T-cell (primary cell): ENCODE measurements at regions not wholly inside any gene's neighbourhood (a gene's known extent, or its start where the extent isn't known, plus 50 kb on each side); places are given as distances from the start of the nearest gene placed in this dataset.

Experiments
- ATAC-seq, 4 experiments: fragments of 200-7000 bp in 3 of 4; fragments of 150-1000 bp in 1 of 4; cut with Tn5 transposase; replicated peaks in 1 of 4; 1 replicate in 3 of 4; 2 replicates in 1 of 4; pipeline ENCODE4 v1.10.0; 2021; ENCODE audit warnings: moderate library complexity in 3 of 4, mild to moderate bottlenecking in 2 of 4, moderate number of reproducible peaks in 1 of 4
- CTCF ChIA-PET, 2 donors: fragments of 300-600 bp; sonication (Branson Sonifier 250); formaldehyde crosslinking; loops; one replicate each; lab custom pipeline; 2022; ENCODE audit warnings: antibody characterized with exemption in 2 of 2; lab: Charles Lee
- POLR2A ChIA-PET, 2 donors: fragments of 300-600 bp; sonication (Branson Sonifier 250); formaldehyde crosslinking; loops; one replicate each; lab custom pipeline; 2022; ENCODE audit warnings: antibody characterized with exemption in 2 of 2; lab: Charles Lee
- DNase-seq, 35 experiments: peaks; one replicate each; pipeline versions ENCODE4 v3.0.0 to v3.0.0-alpha.2; 2013 to 2023
- H3K27ac ChIP-seq: one replicate; pipeline ENCODE4 v1.5.1; 2013; ENCODE audit warnings: low read length
- H3K27me3 ChIP-seq, 2 experiments: replicated peaks in 1 of 2; 1 replicate in 1 of 2; 2 replicates in 1 of 2; pipeline versions ENCODE4 v1.6.1 to v1.7.0; 2013; ENCODE audit warnings: low read length in 1 of 2, mixed read lengths in 1 of 2; ENCODE audit not compliant: control insufficient read depth in 2 of 2, insufficient read depth in 2 of 2; ENCODE audit errors: extremely low read depth in 1 of 2
- H3K36me3 ChIP-seq, 2 donors: 1 replicate in 1 of 2; 2 replicates in 1 of 2; pipeline versions ENCODE4 v1.6.1 to v1.7.0; 2013; ENCODE audit warnings: low read length in 1 of 2; ENCODE audit not compliant: control insufficient read depth in 2 of 2, insufficient read depth in 1 of 2; ENCODE audit errors: extremely low read depth in 1 of 2
- H3K4me1 ChIP-seq, 2 experiments: 1 replicate in 1 of 2; 2 replicates in 1 of 2; pipeline versions ENCODE4 v1.6.1 to v1.7.0; 2013; ENCODE audit warnings: low read length in 2 of 2, mixed read lengths in 1 of 2; ENCODE audit not compliant: insufficient read depth in 2 of 2, control insufficient read depth in 1 of 2; ENCODE audit errors: extremely low read depth in 1 of 2
- H3K4me3 ChIP-seq, 2 donors: 1 replicate in 1 of 2; 2 replicates in 1 of 2; pipeline versions ENCODE4 v1.5.1 to v1.7.0; 2013; ENCODE audit warnings: mild to moderate bottlenecking in 2 of 2, low read length in 1 of 2, moderate library complexity in 1 of 2; ENCODE audit not compliant: control insufficient read depth in 1 of 2; ENCODE audit errors: extremely low read depth in 1 of 2
- H3K9me3 ChIP-seq: 2 replicates; pipeline ENCODE4 v1.7.0; 2013
- H3K27ac Mint-ChIP-seq, 2 donors: one replicate each; pipeline ENCODE4 v1.8.0; 2020 to 2021; ENCODE audit warnings: mild to moderate bottlenecking in 2 of 2, mixed read lengths in 2 of 2
- H3K27me3 Mint-ChIP-seq, 2 donors: one replicate each; pipeline ENCODE4 v1.8.0; 2021 to 2022; ENCODE audit warnings: mixed read lengths in 2 of 2
- H3K36me3 Mint-ChIP-seq: one replicate; pipeline ENCODE4 v1.8.0; 2021; ENCODE audit warnings: mixed read lengths
- H3K4me1 Mint-ChIP-seq, 3 donors: one replicate each; pipeline ENCODE4 v1.8.0; 2020 to 2022; ENCODE audit warnings: mixed read lengths in 3 of 3, mild to moderate bottlenecking in 1 of 3
- H3K4me3 Mint-ChIP-seq, 3 donors: one replicate each; pipeline ENCODE4 v1.8.0; 2020 to 2022; ENCODE audit warnings: mild to moderate bottlenecking in 3 of 3, mixed read lengths in 3 of 3, moderate library complexity in 3 of 3
- H3K9me3 Mint-ChIP-seq, 3 donors: one replicate each; pipeline ENCODE4 v1.8.0; 2020 to 2022; ENCODE audit warnings: mixed read lengths in 3 of 3
- WGBS: methylation state at CpG from one replicate; pipeline ENCODE4 v1.1.5; 2013; ENCODE audit warnings: missing lambda C conversion rate; ENCODE audit not compliant: insufficient coverage; 5-methylcytosine and 5-hydroxymethylcytosine counted together

GRCh38 chr3:31186041-31186440 is 291.6 kb upstream of the GADL1 start:
- ATAC-seq: no peak
- Histone ChIP-seq H3K36me3 (no peaks in the 10 kb centered on the region), H3K27ac (no peak overlapping the region), H3K4me1 (no peaks in the 10 kb centered on the region), H3K4me3 (no peak overlapping the region), H3K27me3 (no peaks in the 10 kb centered on the region), H3K9me3 (no peaks in the 10 kb centered on the region)
- H3K4me1 Mint-ChIP-seq: peaks cover 7 to 14% (median 13%) of the 10 kb centered on the region in 3 donors
- H3K4me3 Mint-ChIP-seq: no peak overlapping the region
- no peaks in the 10 kb centered on the region for H3K36me3 Mint-ChIP-seq
- H3K27ac Mint-ChIP-seq: no peak overlapping the region
- POLR2A ChIA-PET: no interaction called here
- CTCF ChIA-PET: interaction anchor here in 1 of 2 donors (0.6 to 1.0 kb wide), 2 partner anchors 38 to 730 kb away, joined by 3 read pairs; no protein-coding TSS in a partner anchor
- no CpG with 5 or more reads among the region's 4 CpGs for WGBS
- H3K9me3 Mint-ChIP-seq: no peaks in the 10 kb centered on the region
- no peaks in the 10 kb centered on the region for H3K27me3 Mint-ChIP-seq
- no peak for DNase-seq

DNA sequence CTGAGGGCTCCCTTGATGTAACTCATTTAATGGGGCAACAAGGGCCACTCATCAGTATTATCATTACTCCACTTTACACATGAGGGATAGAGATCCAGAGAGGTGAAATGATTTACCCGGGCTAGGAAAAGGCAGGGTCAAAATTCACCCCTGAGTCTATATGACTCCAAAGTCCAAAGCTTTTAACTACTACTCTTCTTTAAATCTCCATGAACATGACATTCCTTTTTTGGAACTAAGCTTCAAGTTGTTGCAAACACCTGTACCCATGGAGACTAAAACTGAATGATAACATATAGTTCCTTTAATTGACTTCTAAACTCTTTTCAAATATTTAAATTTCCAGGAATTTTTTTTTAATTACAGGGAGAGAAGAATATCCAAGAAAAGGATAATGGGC is 292.9 kb upstream of the GADL1 start:
- no peaks in the 10 kb centered on the region for H3K36me3 ChIP-seq
- H3K27me3 ChIP-seq: no peaks in the 10 kb centered on the region
- Mint-ChIP-seq H3K36me3 (peaks cover 3% of the 10 kb centered on the region), H3K27ac (no peak overlapping the region), H3K4me1 (peaks cover 13 to 16% (median 14%) of the 10 kb centered on the region in 3 donors), H3K4me3 (no peak overlapping the region), H3K9me3 (peaks cover 0 to 7% (median 0%) of the 10 kb centered on the region in 3 donors), H3K27me3 (peaks cover 0 to 4% of the 10 kb centered on the region in 2 donors)
- DNase-seq (no peak), ATAC-seq (no peak)
- POLR2A ChIA-PET: no interaction called here
- H3K27ac ChIP-seq: no peak overlapping the region
- no peak overlapping the region for H3K4me3 ChIP-seq
- no peaks in the 10 kb centered on the region for H3K9me3 ChIP-seq
- CTCF ChIA-PET: interaction anchor here in 1 of 2 donors (1.0 kb wide), 1 partner anchor 37 kb away, joined by 3 read pairs; no protein-coding TSS in a partner anchor
- no CpG with 5 or more reads among the region's 1 CpG for WGBS
- H3K4me1 ChIP-seq: no peaks in the 10 kb centered on the region

GRCh38 chr3:31188112-31188511 is 293.7 kb upstream of the GADL1 start:
- no peaks in the 10 kb centered on the region for H3K4me1 ChIP-seq
- no peaks in the 10 kb centered on the region for H3K27me3 ChIP-seq
- H3K9me3 Mint-ChIP-seq: peaks cover 0 to 8% (median 0%) of the 10 kb centered on the region in 3 donors
- peaks cover 13 to 16% (median 14%) of the 10 kb centered on the region in 3 donors for H3K4me1 Mint-ChIP-seq
- no peak overlapping the region for H3K27ac ChIP-seq
- WGBS: 94% methylated on average over 2 of the region's 6 CpGs
- no peak for DNase-seq
- H3K4me3 Mint-ChIP-seq: no peak overlapping the region
- no peaks in the 10 kb centered on the region for H3K36me3 ChIP-seq
- peaks cover 0 to 4% of the 10 kb centered on the region in 2 donors for H3K27me3 Mint-ChIP-seq
- ATAC-seq: no peak
- POLR2A ChIA-PET: no interaction called here
- H3K9me3 ChIP-seq: no peaks in the 10 kb centered on the region
- H3K4me3 ChIP-seq: no peak overlapping the region
- H3K36me3 Mint-ChIP-seq: peaks cover 3% of the 10 kb centered on the region
- H3K27ac Mint-ChIP-seq: no peak overlapping the region
- CTCF ChIA-PET: no interaction called here

DNA sequence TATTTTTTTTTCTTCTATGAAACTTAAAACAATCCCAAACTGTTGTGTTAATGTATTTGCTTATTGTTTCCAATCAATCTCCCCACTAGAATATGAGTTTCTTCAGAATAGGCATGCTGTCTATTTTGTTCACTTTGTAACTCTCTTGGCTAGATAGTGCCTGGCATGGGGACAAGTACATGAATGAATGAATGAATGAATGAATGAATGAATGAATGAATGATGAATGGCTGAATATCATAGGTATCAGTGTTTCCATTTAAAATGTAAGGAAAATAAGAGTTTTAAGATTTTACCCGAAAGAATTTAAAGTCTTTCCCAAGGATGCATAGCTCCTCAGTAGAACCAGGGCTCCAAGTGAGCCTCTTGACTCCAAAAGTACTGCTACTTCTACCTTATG is 294.9 kb upstream of the GADL1 start:
- Mint-ChIP-seq H3K4me1 (peaks cover 13 to 16% (median 16%) of the 10 kb centered on the region in 3 donors), H3K27ac (no peak overlapping the region), H3K9me3 (peaks cover 0 to 12% (median 0%) of the 10 kb centered on the region in 3 donors), H3K4me3 (no peak overlapping the region), H3K27me3 (peaks cover 0 to 4% of the 10 kb centered on the region in 2 donors), H3K36me3 (peaks cover 3% of the 10 kb centered on the region)
- no peaks in the 10 kb centered on the region for H3K9me3 ChIP-seq
- H3K4me1 ChIP-seq: no peaks in the 10 kb centered on the region
- no peak overlapping the region for H3K4me3 ChIP-seq
- ATAC-seq (no peak), DNase-seq (no peak)
- WGBS: no CpG with 5 or more reads among the region's 1 CpG
- POLR2A ChIA-PET: no interaction called here
- CTCF ChIA-PET: no interaction called here
- no peaks in the 10 kb centered on the region for H3K27me3 ChIP-seq
- no peak overlapping the region for H3K27ac ChIP-seq
- H3K36me3 ChIP-seq: no peaks in the 10 kb centered on the region

DNA sequence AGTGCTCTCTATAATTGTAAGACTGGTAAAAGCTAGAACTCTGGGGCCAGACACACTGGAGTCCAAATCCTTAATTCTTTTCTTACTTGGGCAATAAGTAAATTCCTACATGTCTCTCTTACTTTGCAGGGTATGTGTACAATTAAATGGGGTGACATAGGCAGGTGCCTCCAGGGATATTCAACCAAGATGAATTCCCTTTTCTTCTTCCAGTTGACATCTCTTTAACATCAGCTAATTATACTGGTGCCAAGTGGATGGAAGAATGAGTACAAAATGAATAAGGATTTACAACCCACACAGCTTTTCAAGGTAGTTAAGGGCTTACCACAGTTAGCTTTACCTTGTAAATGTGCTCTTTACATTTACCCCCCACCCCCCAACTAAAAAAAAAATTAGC is 295.5 kb upstream of the GADL1 start:
- Mint-ChIP-seq H3K9me3 (peaks cover 0 to 12% (median 0%) of the 10 kb centered on the region in 3 donors), H3K27me3 (peaks cover 0 to 4% of the 10 kb centered on the region in 2 donors), H3K36me3 (peaks cover 3% of the 10 kb centered on the region), H3K4me1 (peaks cover 13 to 17% (median 16%) of the 10 kb centered on the region in 3 donors), H3K27ac (no peak overlapping the region), H3K4me3 (no peak overlapping the region)
- ChIA-PET CTCF (interaction anchor here in 1 of 2 donors (0.8 kb wide), 1 partner anchor 449 kb away, joined by 4 read pairs; no protein-coding TSS in a partner anchor), POLR2A (interaction anchor here in 1 of 2 donors (0.6 kb wide), 1 partner anchor 67 kb away, joined by 3 read pairs; no protein-coding TSS in a partner anchor)
- no peak overlapping the region for H3K4me3 ChIP-seq
- H3K36me3 ChIP-seq: no peaks in the 10 kb centered on the region
- H3K27me3 ChIP-seq: no peaks in the 10 kb centered on the region
- ATAC-seq (no peak), DNase-seq (no peak)
- no peak overlapping the region for H3K27ac ChIP-seq
- H3K4me1 ChIP-seq: no peaks in the 10 kb centered on the region
- no peaks in the 10 kb centered on the region for H3K9me3 ChIP-seq

DNA sequence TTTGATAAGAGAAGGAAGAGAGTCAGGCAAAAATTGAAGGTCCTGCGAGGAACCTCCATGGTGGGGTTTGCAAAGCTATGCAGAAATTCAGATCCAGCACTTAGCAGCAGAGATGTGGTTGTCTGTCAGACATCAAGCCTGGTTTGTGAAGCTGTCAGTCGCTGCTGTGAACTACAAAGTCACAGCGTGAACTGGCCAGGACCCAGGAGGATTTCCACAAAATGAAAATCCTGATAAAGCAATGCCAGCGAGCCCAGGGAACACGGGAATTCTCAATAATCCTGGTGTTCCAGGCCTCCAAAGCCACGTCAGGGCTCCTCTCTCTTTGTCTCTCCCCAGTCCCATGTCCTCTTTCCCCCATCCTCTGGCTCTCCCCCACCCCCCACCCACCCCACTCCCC is 296.9 kb upstream of the GADL1 start:
- Mint-ChIP-seq H3K9me3 (peaks cover 0 to 12% (median 0%) of the 10 kb centered on the region in 3 donors), H3K4me3 (no peak overlapping the region), H3K4me1 (peaks cover 11 to 16% (median 13%) of the 10 kb centered on the region in 3 donors), H3K27me3 (peaks cover 0 to 4% of the 10 kb centered on the region in 2 donors), H3K27ac (no peak overlapping the region), H3K36me3 (peaks cover 3% of the 10 kb centered on the region)
- no peaks in the 10 kb centered on the region for H3K9me3 ChIP-seq
- DNase-seq (no peak), ATAC-seq (no peak)
- CTCF ChIA-PET: no interaction called here
- no peaks in the 10 kb centered on the region for H3K4me1 ChIP-seq
- no peaks in the 10 kb centered on the region for H3K27me3 ChIP-seq
- POLR2A ChIA-PET: no interaction called here
- no peaks in the 10 kb centered on the region for H3K36me3 ChIP-seq
- no peak overlapping the region for H3K27ac ChIP-seq
- H3K4me3 ChIP-seq: no peak overlapping the region
- WGBS: 100% methylated on average over 3 of the region's 6 CpGs
